WTC11 (cell line): ENCODE measurements at regions not wholly inside any gene's neighbourhood (a gene's known extent, or its start where the extent isn't known, plus 50 kb on each side); places are given as distances from the start of the nearest gene placed in this dataset.

Experiments
- ATAC-seq: fragments of 200-7000 bp; cut with Tn5 transposase; 2 replicates; pipeline ENCODE4 v1.10.0; 2021; ENCODE audit warnings: mild to moderate bottlenecking, moderate library complexity
- CTCF ChIA-PET: fragments of 300-600 bp; sonication (Branson Sonifier 250); formaldehyde crosslinking; loops from one replicate; lab custom pipeline; 2021; ENCODE audit warnings: antibody characterized with exemption; lab: Charles Lee
- POLR2A ChIA-PET: fragments of 350-600 bp; sonication (Branson Sonifier 250); formaldehyde crosslinking; loops from one replicate; lab custom pipeline; 2021; ENCODE audit warnings: antibody characterized with exemption; lab: Charles Lee
- DNase-seq: peaks from one replicate; pipeline ENCODE4 v3.0.0; 2021; ENCODE audit warnings: low spot score
- H3K27ac Mint-ChIP-seq: 2 replicates; pipeline ENCODE4 v1.8.0; 2021; ENCODE audit warnings: mixed read lengths
- H3K27me3 Mint-ChIP-seq: 2 replicates; pipeline ENCODE4 v1.8.0; 2021; ENCODE audit warnings: low read depth, mild to moderate bottlenecking, moderate library complexity, mixed read lengths
- H3K36me3 Mint-ChIP-seq: 2 replicates; pipeline ENCODE4 v1.8.0; 2021; ENCODE audit warnings: mixed read lengths
- H3K4me1 Mint-ChIP-seq: 2 replicates; pipeline ENCODE4 v1.8.0; 2022; ENCODE audit warnings: mixed read lengths
- H3K4me3 Mint-ChIP-seq: 2 replicates; pipeline ENCODE4 v1.8.0; 2021; ENCODE audit warnings: mild to moderate bottlenecking, moderate library complexity, mixed read lengths
- H3K9me3 Mint-ChIP-seq: 2 replicates; pipeline ENCODE4 v1.8.0; 2021; ENCODE audit warnings: mixed read lengths
- ATF6 ChIP-seq: sonication (generic); formaldehyde crosslinking; IDR thresholded peaks from 2 replicates; pipeline ENCODE4 v1.8.1; 2023; ENCODE audit warnings: mild to moderate bottlenecking, missing genetic modification reagents
- CDX4 ChIP-seq: fragments of 250-450 bp; sonication (Bioruptor Pico); IDR thresholded peaks from 2 replicates; pipeline ENCODE4 v1.9.0; 2021; ENCODE audit warnings: moderate library complexity, mild to moderate bottlenecking, inconsistent platforms, borderline replicate concordance
- CREM ChIP-seq: sonication (generic); formaldehyde crosslinking; IDR thresholded peaks from 2 replicates; pipeline ENCODE4 v1.8.1; 2022; ENCODE audit warnings: mild to moderate bottlenecking, missing genetic modification reagents, moderate library complexity
- CTCF ChIP-seq: fragments of 200-600 bp; IDR thresholded peaks from 2 replicates; pipeline ENCODE4 v1.8.0; 2022; ENCODE audit warnings: antibody characterized with exemption
- E2F4 ChIP-seq: sonication (generic); formaldehyde crosslinking; IDR thresholded peaks from 2 replicates; pipeline ENCODE4 v1.8.1; 2022; ENCODE audit warnings: low read depth, mild to moderate bottlenecking, moderate library complexity, missing genetic modification reagents, borderline replicate concordance
- ELF4 ChIP-seq: sonication (generic); formaldehyde crosslinking; IDR thresholded peaks from 2 replicates; pipeline ENCODE4 v1.8.1; 2022; ENCODE audit warnings: low read depth, mild to moderate bottlenecking, moderate library complexity, missing genetic modification reagents
- FOXP1 ChIP-seq: sonication (generic); formaldehyde crosslinking; IDR thresholded peaks from 2 replicates; pipeline ENCODE4 v1.8.0; 2022; ENCODE audit warnings: missing genetic modification reagents, mild to moderate bottlenecking, moderate library complexity, borderline replicate concordance
- IRF2 ChIP-seq: sonication (generic); formaldehyde crosslinking; IDR thresholded peaks from 2 replicates; pipeline ENCODE4 v1.8.0; 2022; ENCODE audit warnings: low read depth, missing genetic modification reagents, borderline replicate concordance
- KAT7 ChIP-seq: sonication (generic); formaldehyde crosslinking; IDR thresholded peaks from 2 replicates; pipeline ENCODE4 v1.8.1; 2023; ENCODE audit warnings: missing genetic modification reagents, mild to moderate bottlenecking, borderline replicate concordance
- MAX ChIP-seq: sonication (generic); formaldehyde crosslinking; IDR thresholded peaks from 2 replicates; pipeline ENCODE4 v1.8.0; 2022; ENCODE audit warnings: mild to moderate bottlenecking, missing genetic modification reagents
- MYBL2 ChIP-seq: sonication (generic); formaldehyde crosslinking; IDR thresholded peaks from 2 replicates; pipeline ENCODE4 v1.8.1; 2023; ENCODE audit warnings: mild to moderate bottlenecking, moderate library complexity, missing genetic modification reagents
- NFYB ChIP-seq: sonication (generic); formaldehyde crosslinking; conservative IDR thresholded peaks from 2 replicates; pipeline ENCODE4 v1.8.0; 2022; ENCODE audit warnings: low read depth, missing genetic modification reagents
- NR2C2 ChIP-seq: sonication (generic); formaldehyde crosslinking; IDR thresholded peaks from 2 replicates; pipeline ENCODE4 v1.8.0; 2022; ENCODE audit warnings: mild to moderate bottlenecking, missing genetic modification reagents
- PREB ChIP-seq: sonication (generic); formaldehyde crosslinking; IDR thresholded peaks from 2 replicates; pipeline ENCODE4 v1.8.1; 2022; ENCODE audit warnings: mild to moderate bottlenecking, missing genetic modification reagents, moderate library complexity, borderline replicate concordance
- TP53 ChIP-seq: sonication (generic); formaldehyde crosslinking; IDR thresholded peaks from 2 replicates; pipeline ENCODE4 v1.8.1; 2023; ENCODE audit warnings: mild to moderate bottlenecking, missing genetic modification reagents
- ZMAT4 ChIP-seq: fragments of 250-450 bp; sonication (Bioruptor Pico); IDR thresholded peaks from 2 replicates; pipeline ENCODE4 v1.9.0; 2021; ENCODE audit warnings: mild to moderate bottlenecking
- ZNF219 ChIP-seq: sonication (generic); formaldehyde crosslinking; IDR thresholded peaks from 2 replicates; pipeline ENCODE4 v1.8.0; 2023; ENCODE audit warnings: missing genetic modification reagents, mild to moderate bottlenecking, borderline replicate concordance
- ZNF281 ChIP-seq: sonication (generic); formaldehyde crosslinking; IDR thresholded peaks from 2 replicates; pipeline ENCODE4 v1.8.0; 2023; ENCODE audit warnings: mild to moderate bottlenecking, missing genetic modification reagents
- ZNF532 ChIP-seq: fragments of 250-450 bp; sonication (Bioruptor Pico); IDR thresholded peaks from 2 replicates; pipeline ENCODE4 v1.9.0; 2021; ENCODE audit warnings: mild to moderate bottlenecking, borderline replicate concordance

- H3K27me3 Mint-ChIP-seq = no peaks in the 10 kb centered on the region
- ChIA-PET POLR2A (no interaction called here), CTCF (interaction anchor here (1.0 kb wide), 1 partner anchor 56 kb away, joined by 3 read pairs; no protein-coding TSS in a partner anchor)
- DNase-seq = no peak
- TF ChIP-seq IRF2 (no peak), MYBL2 (CRISPR knock-in tag) (no peak), ZNF219 (CRISPR knock-in tag) (no peak), TP53 (CRISPR knock-in tag) (no peak), KAT7 (CRISPR knock-in tag) (no peak), PREB (no peak), NFYB (CRISPR knock-in tag) (no peak), CTCF (no peak), CDX4 (CRISPR knock-in tag) (no peak), E2F4 (no peak), CREM (CRISPR knock-in tag) (no peak), ELF4 (CRISPR knock-in tag) (no peak), ATF6 (CRISPR knock-in tag) (no peak)
- TF ChIP-seq, all 79 proteins: peak for 0
- no peak overlapping the region for H3K27ac Mint-ChIP-seq
- H3K4me1 Mint-ChIP-seq = no peaks in the 10 kb centered on the region
- H3K4me3 Mint-ChIP-seq = no peak overlapping the region
- no peaks in the 10 kb centered on the region for H3K9me3 Mint-ChIP-seq
- no peaks in the 10 kb centered on the region for H3K36me3 Mint-ChIP-seq
- ATAC-seq = no peak
Measured at GRCh38 chr3:5036858-5037257, 57.6 kb downstream of the BHLHE40 start.

GRCh38 chr3:5039585-5039984, 60.3 kb downstream of the BHLHE40 start:
- no peak for TF ChIP-seq ZNF532 (CRISPR knock-in tag)
- no peak for TF ChIP-seq FOXP1
- no peak for TF ChIP-seq NR2C2 (CRISPR knock-in tag)
- TF ChIP-seq ZNF281 (CRISPR knock-in tag) = no peak
- no peak for TF ChIP-seq ZMAT4
- no peak for TF ChIP-seq MAX (CRISPR knock-in tag)
- TF ChIP-seq, all 79 proteins: peak for 0
- ChIA-PET POLR2A (no interaction called here), CTCF (interaction anchor here (1.1 to 1.7 kb wide), 3 partner anchors 13 to 319 kb away, joined by 3 to 7 read pairs (median 6); no protein-coding TSS in a partner anchor)
- H3K4me3 Mint-ChIP-seq = no peak overlapping the region
- no peak overlapping the region for H3K27ac Mint-ChIP-seq
- no peaks in the 10 kb centered on the region for H3K4me1 Mint-ChIP-seq
- no peaks in the 10 kb centered on the region for H3K27me3 Mint-ChIP-seq
- no peak for DNase-seq
- no peaks in the 10 kb centered on the region for H3K9me3 Mint-ChIP-seq
- H3K36me3 Mint-ChIP-seq = no peaks in the 10 kb centered on the region
- ATAC-seq = no peak
